OCI-LY3 (cell line): ENCODE measurements at regions not wholly inside any gene's neighbourhood (a gene's known extent, or its start where the extent isn't known, plus 50 kb on each side); places are given as distances from the start of the nearest gene placed in this dataset.
A peak's percentile ranks its signal among the peaks of the same experiment; 100 is the strongest.

ENCODE experiments used
- H2AFZ ChIP-seq: fragments of 200-600, 300-600 bp; shearing (Covaris generic); 2 replicates; pipeline ENCODE4 v1.6.0; 2014; ENCODE audit warnings: antibody characterized with exemption, low read depth, low read length
- H3K27ac ChIP-seq: fragments of 200-600, 300-600 bp; sonication (generic); 2 replicates; pipeline ENCODE4 v1.5.1; 2014; ENCODE audit warnings: mild to moderate bottlenecking, low read length, moderate library complexity, mixed read lengths
- H3K27me3 ChIP-seq: fragments of 200-600, 300-600 bp; sonication (generic); 2 replicates; pipeline ENCODE4 v1.6.1; 2014; ENCODE audit warnings: low read depth, low read length, mixed read lengths
- H3K36me3 ChIP-seq: fragments of 200-600, 300-600 bp; sonication (generic); replicated peaks from 2 replicates; pipeline ENCODE3; 2014; ENCODE audit warnings: low read depth, low read length, mixed read lengths
- H3K4me1 ChIP-seq: fragments of 300-600, 200-600 bp; sonication (generic); 2 replicates; pipeline ENCODE4 v1.6.1; 2014; ENCODE audit warnings: low read length, mixed read lengths
- H3K4me2 ChIP-seq: fragments of 200-600, 300-600 bp; sonication (generic); 2 replicates; pipeline ENCODE4 v1.6.1; 2014; ENCODE audit warnings: low read length, mixed read lengths
- H3K4me3 ChIP-seq: fragments of 300-600, 200-600 bp; sonication (generic); 2 replicates; pipeline ENCODE4 v1.5.1; 2014; ENCODE audit warnings: antibody characterized with exemption, mild to moderate bottlenecking, low read length, moderate library complexity
- H3K79me2 ChIP-seq: fragments of 300-600, 200-600 bp; shearing (Covaris generic); 2 replicates; pipeline ENCODE4 v1.6.1; 2014; ENCODE audit warnings: mild to moderate bottlenecking, low read length, mixed read lengths
- H3K9ac ChIP-seq: fragments of 300-600, 200-600 bp; shearing (Covaris generic); 2 replicates; pipeline ENCODE4 v1.6.0; 2014; ENCODE audit warnings: mild to moderate bottlenecking, low read length, moderate library complexity
- H3K9me3 ChIP-seq: fragments of 200-600, 300-600 bp; shearing (Covaris generic); 2 replicates; pipeline ENCODE4 v1.6.1; 2014; ENCODE audit warnings: low read length, mixed read lengths; ENCODE audit not compliant: insufficient read depth
- H4K20me1 ChIP-seq: fragments of 200-600, 300-600 bp; sonication (generic); 2 replicates; pipeline ENCODE4 v1.6.1; 2016; ENCODE audit warnings: low read length, mixed read lengths; ENCODE audit not compliant: insufficient read depth
- EZH2phosphoT487 ChIP-seq: fragments of 200-600 bp; shearing (Covaris generic); IDR thresholded peaks from 2 replicates; pipeline ENCODE4 v1.6.1; 2018; ENCODE audit warnings: antibody characterized with exemption, mixed run types, low read depth
- TF ChIP-seq, protein P1 (sequence below): fragments of 200-600, 300-600 bp; sonication (generic); IDR thresholded peaks from 2 replicates; pipeline ENCODE4 v1.5.1; 2014; ENCODE audit warnings: antibody characterized with exemption, low read length, low read depth

DNA sequence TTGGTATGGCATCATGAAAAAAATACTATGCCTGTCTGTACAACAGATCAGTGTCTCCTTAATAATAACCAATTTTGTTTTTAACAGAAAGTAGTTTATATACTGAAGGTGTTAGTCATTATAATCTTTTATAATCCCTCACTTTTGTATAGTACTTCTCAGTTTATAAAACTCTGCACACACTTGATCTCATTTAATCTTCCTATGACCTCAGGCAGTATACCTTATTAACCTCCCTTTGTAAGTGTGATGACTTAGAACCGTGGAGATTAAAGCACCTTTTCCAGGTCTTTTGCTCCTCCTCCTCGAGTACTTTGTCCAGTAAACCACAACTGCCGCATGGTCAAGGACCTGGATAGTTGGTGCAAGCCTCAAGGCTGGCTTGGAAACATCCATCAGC, 945.5 kb downstream of the EPHA4 start:
- H3K27ac ChIP-seq = no peak overlapping the region
- H3K4me1 ChIP-seq = no peaks in the 10 kb centered on the region
- no peaks in the 10 kb centered on the region for H3K27me3 ChIP-seq
- no peaks in the 10 kb centered on the region for H4K20me1 ChIP-seq
- no peak overlapping the region for H3K9ac ChIP-seq
- no peak overlapping the region for H3K4me3 ChIP-seq
- H2AFZ ChIP-seq = no peak overlapping the region
- H3K79me2 ChIP-seq = no peaks in the 10 kb centered on the region
- no peaks in the 10 kb centered on the region for H3K9me3 ChIP-seq
- H3K4me2 ChIP-seq = no peak overlapping the region
- TF ChIP-seq, protein P1, sequence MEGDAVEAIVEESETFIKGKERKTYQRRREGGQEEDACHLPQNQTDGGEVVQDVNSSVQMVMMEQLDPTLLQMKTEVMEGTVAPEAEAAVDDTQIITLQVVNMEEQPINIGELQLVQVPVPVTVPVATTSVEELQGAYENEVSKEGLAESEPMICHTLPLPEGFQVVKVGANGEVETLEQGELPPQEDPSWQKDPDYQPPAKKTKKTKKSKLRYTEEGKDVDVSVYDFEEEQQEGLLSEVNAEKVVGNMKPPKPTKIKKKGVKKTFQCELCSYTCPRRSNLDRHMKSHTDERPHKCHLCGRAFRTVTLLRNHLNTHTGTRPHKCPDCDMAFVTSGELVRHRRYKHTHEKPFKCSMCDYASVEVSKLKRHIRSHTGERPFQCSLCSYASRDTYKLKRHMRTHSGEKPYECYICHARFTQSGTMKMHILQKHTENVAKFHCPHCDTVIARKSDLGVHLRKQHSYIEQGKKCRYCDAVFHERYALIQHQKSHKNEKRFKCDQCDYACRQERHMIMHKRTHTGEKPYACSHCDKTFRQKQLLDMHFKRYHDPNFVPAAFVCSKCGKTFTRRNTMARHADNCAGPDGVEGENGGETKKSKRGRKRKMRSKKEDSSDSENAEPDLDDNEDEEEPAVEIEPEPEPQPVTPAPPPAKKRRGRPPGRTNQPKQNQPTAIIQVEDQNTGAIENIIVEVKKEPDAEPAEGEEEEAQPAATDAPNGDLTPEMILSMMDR = no peak
- TF ChIP-seq EZH2phosphoT487 = no peak
- H3K36me3 ChIP-seq = no peaks in the 10 kb centered on the region

DNA sequence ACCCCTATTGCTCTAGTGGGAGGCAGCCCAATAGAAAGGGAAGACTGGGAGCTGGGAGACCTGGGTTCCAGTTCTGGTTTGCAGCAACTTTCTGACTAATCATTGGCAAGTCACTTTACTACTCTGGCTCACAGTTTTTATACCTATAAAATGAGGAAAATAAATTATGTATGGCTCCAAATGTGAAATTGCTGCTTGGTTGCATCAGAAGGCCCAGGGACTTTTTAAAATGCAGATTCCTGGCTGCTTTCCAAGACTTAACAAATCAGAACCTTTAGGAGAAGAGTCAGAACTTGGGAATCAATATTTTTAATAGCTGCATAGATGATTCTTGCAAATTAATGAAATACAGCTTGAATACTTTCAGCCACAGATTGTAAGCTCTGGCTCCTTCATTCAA, 943.9 kb downstream of the EPHA4 start:
- Histone ChIP-seq H3K27ac (no peak overlapping the region), H3K4me3 (no peak overlapping the region), H3K27me3 (no peaks in the 10 kb centered on the region), H3K9me3 (no peaks in the 10 kb centered on the region), H4K20me1 (no peaks in the 10 kb centered on the region), H3K4me1 (no peaks in the 10 kb centered on the region), H2AFZ (no peak overlapping the region), H3K36me3 (no peaks in the 10 kb centered on the region), H3K9ac (no peak overlapping the region), H3K4me2 (no peak overlapping the region), H3K79me2 (no peaks in the 10 kb centered on the region)
- TF ChIP-seq, protein P1 = no peak
- no peak for TF ChIP-seq EZH2phosphoT487

DNA sequence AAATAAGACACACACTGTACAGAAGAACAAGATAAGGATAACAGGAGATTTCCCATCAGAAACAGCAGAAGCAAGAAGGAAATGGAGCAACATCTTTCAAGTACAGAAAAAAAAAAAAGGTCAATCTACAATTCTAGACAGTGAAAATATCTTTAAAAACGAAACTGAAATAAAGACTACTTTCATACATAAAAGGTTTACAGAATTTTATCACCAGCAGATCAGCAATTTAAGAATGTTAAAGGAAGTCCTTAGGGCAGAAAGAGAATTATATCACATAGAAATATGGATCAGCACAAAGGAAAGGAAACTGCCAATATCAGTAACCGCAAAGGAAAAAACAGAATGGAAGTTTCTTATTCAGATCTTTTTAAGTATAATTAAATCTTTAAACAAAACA, 931.0 kb downstream of the EPHA4 start:
- Histone ChIP-seq H2AFZ (no peak overlapping the region), H3K4me1 (peaks cover 6% of the 10 kb centered on the region; the same call in 1 of the 2 replicates), H4K20me1 (no peaks in the 10 kb centered on the region), H3K4me3 (no peak overlapping the region), H3K27me3 (no peaks in the 10 kb centered on the region), H3K9me3 (no peaks in the 10 kb centered on the region), H3K9ac (no peak overlapping the region), H3K79me2 (no peaks in the 10 kb centered on the region), H3K36me3 (no peaks in the 10 kb centered on the region), H3K27ac (no peak overlapping the region), H3K4me2 (peak overlapping the region; percentile 33; the same call in 1 of the 2 replicates)
- TF ChIP-seq, protein P1 = no peak
- no peak for TF ChIP-seq EZH2phosphoT487

DNA sequence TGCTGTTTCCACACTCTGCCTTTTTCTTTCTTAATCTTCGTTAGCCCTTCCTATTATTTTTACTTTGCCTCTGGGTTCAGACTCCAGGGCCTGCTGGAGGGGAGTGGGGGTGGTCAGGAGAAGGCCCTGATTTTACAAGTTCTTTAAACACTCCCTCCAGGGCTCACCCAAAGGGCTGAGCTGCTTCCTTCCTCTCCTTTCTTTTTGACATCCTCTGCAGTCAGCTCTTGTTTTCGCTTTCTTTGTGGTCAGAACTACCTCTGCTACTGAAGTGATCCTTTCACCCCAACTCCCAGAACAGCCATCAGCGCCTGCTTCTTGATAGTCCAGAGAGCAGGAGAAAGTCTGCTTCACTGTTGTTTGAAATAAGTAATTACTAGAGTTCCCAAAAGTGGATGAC, 925.7 kb downstream of the EPHA4 start:
- Histone ChIP-seq H3K27me3 (no peaks in the 10 kb centered on the region), H3K27ac (no peak overlapping the region), H3K4me1 (peaks cover 6% of the 10 kb centered on the region; the same call in 1 of the 2 replicates), H3K9me3 (no peaks in the 10 kb centered on the region), H3K4me2 (peak overlapping the region; percentile 46), H3K36me3 (no peaks in the 10 kb centered on the region), H3K9ac (no peak overlapping the region), H3K79me2 (no peaks in the 10 kb centered on the region), H3K4me3 (peak overlapping the region; percentile 10; the same call in 1 of the 2 replicates), H2AFZ (peak overlapping the region; percentile 54; the same call in 1 of the 2 replicates), H4K20me1 (no peaks in the 10 kb centered on the region)
- TF ChIP-seq EZH2phosphoT487 = no peak
- TF ChIP-seq, protein P1 = no peak
